Aorta (tissue), 5 donors: ENCODE measurements at regions not wholly inside any gene's neighbourhood (a gene's known extent, or its start where the extent isn't known, plus 50 kb on each side); places are given as distances from the start of the nearest gene placed in this dataset.

Experiments used
- ATAC-seq: fragments of 200-7000 bp; cut with Tn5 transposase; one replicate; pipeline ENCODE4 v1.9.1; 2022; ENCODE audit warnings: moderate library complexity; ENCODE audit not compliant: low FRiP score
- DNase-seq, 2 donors: peaks; one replicate each; pipeline ENCODE4 v3.0.0-alpha.2; 2020
- H3K27ac ChIP-seq, 2 donors: one replicate each; pipeline ENCODE4 v1.5.1; 2013; ENCODE audit warnings: low read length in 2 of 2, mild to moderate bottlenecking in 2 of 2, moderate library complexity in 2 of 2, control low read depth in 1 of 2, inconsistent platforms in 1 of 2, low read depth in 1 of 2
- H3K27me3 ChIP-seq, 2 donors: one replicate each; pipeline ENCODE4 v1.6.1; 2013; ENCODE audit warnings: control low read depth in 1 of 2, low read length in 1 of 2, mild to moderate bottlenecking in 1 of 2, moderate library complexity in 1 of 2; ENCODE audit not compliant: insufficient read depth in 2 of 2, control insufficient read depth in 1 of 2
- H3K36me3 ChIP-seq, 2 donors: one replicate each; pipeline ENCODE4 v1.6.1; 2013; ENCODE audit warnings: control low read depth in 1 of 2, low read length in 1 of 2, mild to moderate bottlenecking in 1 of 2; ENCODE audit not compliant: insufficient read depth in 2 of 2, control insufficient read depth in 1 of 2
- H3K4me1 ChIP-seq, 2 donors: one replicate each; pipeline ENCODE4 v1.6.1; 2013; ENCODE audit warnings: low read length in 2 of 2, control low read depth in 1 of 2, mild to moderate bottlenecking in 1 of 2, moderate library complexity in 1 of 2; ENCODE audit not compliant: insufficient read depth in 2 of 2, control insufficient read depth in 1 of 2
- H3K4me3 ChIP-seq, 2 donors: one replicate each; pipeline ENCODE4 v1.5.1; 2013; ENCODE audit warnings: low read length in 2 of 2, control low read depth in 1 of 2, mild to moderate bottlenecking in 1 of 2
- H3K9me3 ChIP-seq: one replicate; pipeline ENCODE4 v1.6.1; 2013; ENCODE audit warnings: mild to moderate bottlenecking, low read length; ENCODE audit not compliant: control insufficient read depth
- WGBS, 2 donors: extraction: QIAGEN DNeasy Blood & Tissue Kit; methylation state at CpG; one replicate each; pipeline ENCODE4 v1.1.7; 2013; 5-methylcytosine and 5-hydroxymethylcytosine counted together
- intact Hi-C, 2 donors: fragments of 100-400 bp; cut with DNase I; formaldehyde crosslinking; loops; one replicate each; pipeline versions ENCODE4 v1.14.2 to v1.15.0; 2022
- donor health status: healthy with polysubstance abuse.
- donor health status: Bipolar disorder and iron deficiency.
- donor health status: DM: no; HTN: no; CAD: no.
- donor health status: DM: no; HTN: no; CAD: no.
- donor health status: DM: yes; HTN: yes; CAD: no.

DNA sequence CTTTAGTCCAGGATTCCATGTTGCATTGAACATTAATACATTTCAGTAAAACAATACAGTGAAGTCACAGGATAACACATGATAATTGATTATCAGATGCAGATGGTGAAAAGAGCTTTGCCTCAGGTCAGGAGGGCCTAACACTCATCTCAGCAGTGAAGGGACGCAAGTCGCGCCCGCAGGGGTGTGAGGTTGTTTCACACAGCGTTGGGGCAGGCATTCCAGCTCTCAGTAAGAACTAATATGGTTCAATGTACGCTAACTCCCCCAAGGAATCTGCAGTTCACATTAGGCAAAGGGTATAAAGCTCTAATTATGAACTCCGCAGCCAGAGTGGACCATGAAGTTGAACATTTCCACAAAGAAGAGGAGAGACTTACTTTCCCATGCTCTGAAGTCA lies 53.1 kb upstream of the ATL2 start:
- no peak for ATAC-seq
- Histone ChIP-seq H3K27ac (no peak overlapping the region), H3K9me3 (no peaks in the 10 kb centered on the region), H3K4me3 (no peak overlapping the region), H3K4me1 (peaks cover 0 to 2% of the 10 kb centered on the region in 2 donors), H3K36me3 (no peaks in the 10 kb centered on the region), H3K27me3 (no peaks in the 10 kb centered on the region)
- DNase-seq = no peak
- 83 to 91% methylated on average over 7 of the region's 7 CpGs for WGBS, 2 donors
- intact Hi-C loops = no loop called here

- intact Hi-C loops = loop anchor here in 1 of 2 donors (5.0 kb wide), 1 partner anchor 51 kb away; the partner anchor contains the start of gene ATL2
- H3K4me1 ChIP-seq = peaks cover 0 to under 1% of the 10 kb centered on the region in 2 donors
- H3K4me3 ChIP-seq = no peak overlapping the region
- no peak overlapping the region for H3K27ac ChIP-seq
- WGBS, 2 donors = 84 to 85% methylated on average over 6 of the region's 6 CpGs
- no peak for DNase-seq
- ATAC-seq = no peak
- no peaks in the 10 kb centered on the region for H3K27me3 ChIP-seq
- H3K9me3 ChIP-seq = no peaks in the 10 kb centered on the region
- H3K36me3 ChIP-seq = no peaks in the 10 kb centered on the region
Measured at GRCh38 chr2:38427936-38428335, 50.9 kb upstream of the ATL2 start.

GRCh38 chr2:38427054-38427453 lies 50.0 kb upstream of the ATL2 start:
- intact Hi-C loops = loop anchor here in 1 of 2 donors (5.0 kb wide), 1 partner anchor 50 kb away; the partner anchor contains the start of gene ATL2
- ATAC-seq = no peak
- H3K27ac ChIP-seq = no peak overlapping the region

More at GRCh38 chr2:38427054-38427453, 50.0 kb upstream of the ATL2 start:
- Histone ChIP-seq H3K27me3 (no peaks in the 10 kb centered on the region), H3K9me3 (no peaks in the 10 kb centered on the region), H3K4me3 (no peak overlapping the region), H3K36me3 (no peaks in the 10 kb centered on the region), H3K4me1 (no peaks in the 10 kb centered on the region)
- 70 to 81% methylated on average over 5 of the region's 5 CpGs for WGBS, 2 donors
- no peak for DNase-seq
